KMS-11 (cell line): ENCODE measurements at regions not wholly inside any gene's neighbourhood (a gene's known extent, or its start where the extent isn't known, plus 50 kb on each side); places are given as distances from the start of the nearest gene placed in this dataset.

Experiments
- H2AFZ ChIP-seq: fragments of 200-600 bp; sonication (generic); 2 replicates; pipeline ENCODE4 v1.6.1; 2016; ENCODE audit warnings: antibody characterized with exemption, mixed run types, low read depth
- H3K27ac ChIP-seq: fragments of 200-600 bp; sonication (generic); 2 replicates; pipeline ENCODE4 v1.6.1; 2016; ENCODE audit warnings: mild to moderate bottlenecking, mixed run types
- H3K27me3 ChIP-seq: fragments of 200-600 bp; sonication (generic); 2 replicates; pipeline ENCODE4 v1.6.1; 2017; ENCODE audit warnings: mild to moderate bottlenecking, low read depth, mixed run types, moderate library complexity; ENCODE audit not compliant: insufficient read depth
- H3K36me3 ChIP-seq: fragments of 200-600 bp; sonication (generic); 2 replicates; pipeline ENCODE4 v1.6.1; 2017; ENCODE audit warnings: mild to moderate bottlenecking, mixed run types; ENCODE audit not compliant: insufficient read depth
- H3K4me1 ChIP-seq: fragments of 200-600 bp; sonication (generic); 2 replicates; pipeline ENCODE4 v1.6.1; 2016; ENCODE audit warnings: mild to moderate bottlenecking, low read depth, mixed run types; ENCODE audit not compliant: poor library complexity, severe bottlenecking
- H3K4me2 ChIP-seq: fragments of 200-600 bp; sonication (generic); 2 replicates; pipeline ENCODE4 v1.7.0; 2016; ENCODE audit warnings: mild to moderate bottlenecking, mixed run types
- H3K4me3 ChIP-seq: fragments of 200-600 bp; sonication (generic); IDR thresholded peaks from 2 replicates; pipeline ENCODE4 v1.6.1; 2017; ENCODE audit warnings: low read depth, low read length, mixed read lengths; ENCODE audit not compliant: insufficient read depth
- H3K79me2 ChIP-seq: fragments of 200-600 bp; sonication (generic); 2 replicates; pipeline ENCODE4 v1.6.1; 2016; ENCODE audit warnings: low read depth, mixed run types; ENCODE audit not compliant: insufficient read depth
- H3K9ac ChIP-seq: fragments of 200-600 bp; sonication (generic); 2 replicates; pipeline ENCODE4 v1.6.1; 2016; ENCODE audit warnings: mild to moderate bottlenecking, mixed run types
- H4K20me1 ChIP-seq: fragments of 200-600 bp; sonication (generic); 2 replicates; pipeline ENCODE4 v1.6.1; 2016; ENCODE audit warnings: mild to moderate bottlenecking, mixed run types; ENCODE audit not compliant: insufficient read depth
- TF ChIP-seq, protein P1 (sequence below): fragments of 200-600 bp; sonication (generic); conservative IDR thresholded peaks from 2 replicates; pipeline ENCODE4 v1.6.1; 2017; ENCODE audit warnings: low read depth, mild to moderate bottlenecking, antibody characterized with exemption, low read length, moderate library complexity, mixed read lengths

DNA sequence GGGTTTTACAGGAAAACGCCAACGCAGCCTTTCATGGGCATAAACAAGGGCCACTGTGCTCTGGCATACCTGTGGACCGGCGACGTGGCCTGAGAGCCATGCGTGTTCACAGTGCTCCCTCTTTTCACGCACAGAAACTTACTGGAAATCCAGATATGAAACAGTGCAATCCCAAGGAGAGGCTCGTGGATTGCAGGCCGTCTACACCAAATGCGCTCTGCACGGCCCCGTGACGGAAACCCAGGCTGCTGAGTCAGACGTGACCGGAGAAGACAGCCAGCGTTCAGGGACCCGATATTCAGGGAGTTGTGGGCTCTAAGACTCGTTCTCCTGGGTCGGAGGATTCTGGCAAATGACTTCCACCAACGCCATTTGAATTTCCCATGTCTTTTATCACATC, 129.2 kb downstream of the FOXL1 start:
- no peak overlapping the region for H3K27ac ChIP-seq
- H2AFZ ChIP-seq, result no peak overlapping the region
- no peaks in the 10 kb centered on the region for H3K4me1 ChIP-seq
- no peak overlapping the region for H3K4me3 ChIP-seq
- H3K36me3 ChIP-seq, result no peaks in the 10 kb centered on the region
- TF ChIP-seq, protein P1, sequence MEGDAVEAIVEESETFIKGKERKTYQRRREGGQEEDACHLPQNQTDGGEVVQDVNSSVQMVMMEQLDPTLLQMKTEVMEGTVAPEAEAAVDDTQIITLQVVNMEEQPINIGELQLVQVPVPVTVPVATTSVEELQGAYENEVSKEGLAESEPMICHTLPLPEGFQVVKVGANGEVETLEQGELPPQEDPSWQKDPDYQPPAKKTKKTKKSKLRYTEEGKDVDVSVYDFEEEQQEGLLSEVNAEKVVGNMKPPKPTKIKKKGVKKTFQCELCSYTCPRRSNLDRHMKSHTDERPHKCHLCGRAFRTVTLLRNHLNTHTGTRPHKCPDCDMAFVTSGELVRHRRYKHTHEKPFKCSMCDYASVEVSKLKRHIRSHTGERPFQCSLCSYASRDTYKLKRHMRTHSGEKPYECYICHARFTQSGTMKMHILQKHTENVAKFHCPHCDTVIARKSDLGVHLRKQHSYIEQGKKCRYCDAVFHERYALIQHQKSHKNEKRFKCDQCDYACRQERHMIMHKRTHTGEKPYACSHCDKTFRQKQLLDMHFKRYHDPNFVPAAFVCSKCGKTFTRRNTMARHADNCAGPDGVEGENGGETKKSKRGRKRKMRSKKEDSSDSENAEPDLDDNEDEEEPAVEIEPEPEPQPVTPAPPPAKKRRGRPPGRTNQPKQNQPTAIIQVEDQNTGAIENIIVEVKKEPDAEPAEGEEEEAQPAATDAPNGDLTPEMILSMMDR, result no peak
- H3K9ac ChIP-seq, result no peak overlapping the region
- H3K4me2 ChIP-seq, result no peak overlapping the region
- no peaks in the 10 kb centered on the region for H4K20me1 ChIP-seq
- H3K79me2 ChIP-seq, result no peaks in the 10 kb centered on the region
- peaks cover 21% of the 10 kb centered on the region; the same call in 1 of the 2 replicates for H3K27me3 ChIP-seq

DNA sequence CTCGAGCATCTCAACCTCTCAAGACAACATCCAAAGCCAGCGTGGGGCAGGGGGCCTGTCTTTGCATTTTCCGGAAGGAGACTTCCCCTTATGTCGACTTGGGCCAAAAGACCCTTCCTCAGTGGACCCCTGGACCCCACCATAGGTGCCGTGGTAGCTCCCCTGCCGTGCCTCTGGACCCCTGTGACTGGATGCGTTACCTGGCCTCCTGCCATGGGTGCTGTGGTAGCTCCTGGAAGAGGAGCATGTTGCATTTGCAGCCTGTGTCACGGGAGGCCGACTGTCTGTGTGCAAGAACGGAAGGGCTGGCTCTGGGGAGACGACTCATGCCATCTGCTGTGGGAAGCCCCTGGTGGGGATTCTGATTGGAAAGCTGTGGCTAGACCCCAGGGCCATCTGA, 130.1 kb downstream of the FOXL1 start:
- Histone ChIP-seq H3K4me3 (no peak overlapping the region), H4K20me1 (no peaks in the 10 kb centered on the region), H2AFZ (no peak overlapping the region), H3K4me1 (no peaks in the 10 kb centered on the region), H3K79me2 (no peaks in the 10 kb centered on the region), H3K4me2 (no peak overlapping the region), H3K36me3 (no peaks in the 10 kb centered on the region), H3K27ac (no peak overlapping the region), H3K27me3 (peaks cover 21% of the 10 kb centered on the region; the same call in 1 of the 2 replicates), H3K9ac (no peak overlapping the region)
- TF ChIP-seq, protein P1, result no peak

DNA sequence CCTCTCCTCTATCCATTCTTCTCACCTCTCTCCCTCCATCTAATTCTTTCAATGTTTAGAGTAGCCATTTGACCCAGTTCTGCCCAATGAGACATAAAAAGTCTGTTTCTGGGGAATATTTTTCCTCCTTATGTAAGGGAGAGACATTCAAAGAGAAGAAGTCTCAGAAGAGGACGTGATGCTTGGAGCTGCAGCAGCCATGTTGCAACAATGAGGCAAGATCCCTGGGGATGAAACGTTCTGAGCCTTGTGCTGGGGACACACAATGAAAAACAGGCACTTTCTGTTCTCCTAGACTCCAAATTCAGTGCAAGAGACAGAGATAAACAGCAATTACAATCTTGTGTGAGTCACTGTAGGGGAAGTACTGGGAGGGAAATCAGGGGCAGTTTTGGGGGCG, 130.8 kb downstream of the FOXL1 start:
- no peak overlapping the region for H3K27ac ChIP-seq
- H3K4me3 ChIP-seq, result no peak overlapping the region
- no peaks in the 10 kb centered on the region for H3K4me1 ChIP-seq
- no peak overlapping the region for H2AFZ ChIP-seq
- no peaks in the 10 kb centered on the region for H4K20me1 ChIP-seq
- H3K9ac ChIP-seq, result no peak overlapping the region
- TF ChIP-seq, protein P1, result no peak
- H3K79me2 ChIP-seq, result no peaks in the 10 kb centered on the region
- no peaks in the 10 kb centered on the region for H3K36me3 ChIP-seq
- H3K27me3 ChIP-seq, result peaks cover 21% of the 10 kb centered on the region; the same call in 1 of the 2 replicates
- H3K4me2 ChIP-seq, result no peak overlapping the region

DNA sequence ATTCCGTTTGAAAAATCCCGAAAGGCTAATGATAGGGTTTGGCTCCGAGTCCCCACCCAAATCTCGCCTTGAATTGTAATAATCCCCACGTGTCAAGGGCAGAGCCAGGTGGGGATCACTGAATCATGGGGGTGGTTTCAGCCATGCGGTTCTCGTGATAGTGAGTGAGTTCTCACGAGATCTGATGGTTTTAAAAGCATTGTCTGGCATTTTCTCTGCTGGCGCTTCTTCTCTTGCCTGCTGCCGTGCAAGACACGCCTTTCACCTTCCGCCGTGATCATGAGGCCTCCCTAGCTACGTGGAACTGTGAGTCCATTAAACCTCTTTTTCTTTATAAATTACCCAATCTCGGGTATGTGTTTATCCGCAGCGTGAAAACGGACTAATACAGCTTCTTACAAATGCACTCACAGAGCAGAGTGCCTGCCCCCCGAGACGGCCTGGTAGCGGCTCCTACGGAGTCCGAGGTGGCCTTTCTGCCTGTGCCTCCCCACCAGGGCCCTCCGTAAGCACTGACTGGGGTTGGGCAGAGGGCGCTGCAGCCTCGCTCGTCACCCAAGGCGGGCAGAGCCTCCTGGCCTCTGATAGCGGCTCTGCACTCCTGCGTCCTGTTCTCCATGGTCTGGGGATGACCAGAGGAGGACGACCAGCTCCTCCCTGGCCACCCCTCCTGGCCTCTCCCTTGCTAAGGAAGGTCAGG, 131.7 kb downstream of the FOXL1 start:
- Histone ChIP-seq H3K27me3 (peaks cover 21% of the 10 kb centered on the region; the same call in 1 of the 2 replicates), H3K27ac (no peak overlapping the region), H2AFZ (no peak overlapping the region), H4K20me1 (no peaks in the 10 kb centered on the region), H3K9ac (no peak overlapping the region), H3K4me1 (no peaks in the 10 kb centered on the region), H3K4me3 (no peak overlapping the region), H3K36me3 (no peaks in the 10 kb centered on the region), H3K79me2 (no peaks in the 10 kb centered on the region), H3K4me2 (no peak overlapping the region)
- TF ChIP-seq, protein P1, result no peak
